ENCODE measurements at regions not wholly inside any gene's neighbourhood (a gene's known extent, or its start where the extent isn't known, plus 50 kb on each side); places are given as distances from the start of the nearest gene placed in this dataset.

GRCh38 chr6:170483413-170483812, 69.7 kb downstream of the PSMB1 start:
- no peak for DNase-seq

DNA sequence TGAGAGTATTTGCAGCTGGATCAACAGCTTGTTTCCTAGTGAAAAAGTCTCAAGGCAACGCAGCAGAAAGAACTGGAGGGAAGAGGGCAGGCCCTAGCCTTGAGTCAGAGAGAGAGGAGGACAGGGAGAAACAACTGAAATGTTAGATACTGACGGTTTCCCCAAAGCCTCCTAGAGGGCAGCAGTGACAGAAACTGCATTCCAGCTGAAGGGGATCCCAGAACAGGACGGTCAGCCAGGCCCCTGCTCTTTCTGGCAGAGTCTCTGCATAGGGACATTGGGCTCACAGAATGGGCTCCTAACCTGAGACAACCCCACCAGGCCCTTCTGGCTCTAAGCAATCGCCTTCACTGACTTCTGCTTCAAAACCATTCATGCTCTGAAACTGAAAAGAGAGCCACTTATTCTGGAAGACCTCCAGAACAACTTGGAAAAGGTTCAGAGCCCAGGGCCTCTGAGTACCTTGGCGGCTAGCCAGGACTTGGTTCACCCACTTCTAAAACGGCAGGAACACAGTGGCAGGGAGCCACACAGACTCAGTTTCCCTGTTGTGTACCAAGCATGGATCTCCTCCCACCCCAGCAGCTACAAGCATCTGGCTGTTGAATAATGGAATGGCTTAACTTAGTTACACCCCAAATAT, 72.9 kb downstream of the PSMB1 start:
- no peak for DNase-seq

- no peak for DNase-seq
Observed at GRCh38 chr6:170476360-170476759, 76.7 kb downstream of the PSMB1 start.

GRCh38 chr6:170475118-170475517, 78.0 kb downstream of the PSMB1 start:
- DNase-seq = no peak

DNA sequence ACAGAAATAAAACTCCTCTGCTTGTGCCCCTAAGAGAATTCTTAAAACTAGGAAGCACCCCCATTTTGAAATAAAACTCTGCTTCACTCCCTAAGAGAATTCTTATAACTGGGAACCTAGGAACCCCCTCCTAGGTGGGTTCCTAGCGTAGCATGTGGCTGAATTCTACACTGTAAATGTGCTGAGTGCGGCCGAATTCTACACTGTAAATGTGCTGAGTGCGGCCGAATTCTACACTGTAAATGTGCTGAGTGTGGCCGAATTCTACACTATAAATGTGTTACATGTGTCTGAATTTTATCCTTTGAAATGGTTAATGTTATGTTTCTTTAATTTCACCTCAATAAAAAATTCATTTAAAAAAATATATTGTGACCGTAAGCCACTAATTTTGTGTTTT, 79.3 kb downstream of the PSMB1 start:
- DNase-seq = no peak

GRCh38 chr6:170473301-170473717, 79.8 kb downstream of the PSMB1 start:
- DNase-seq = no peak

GRCh38 chr6:170471491-170471890, 81.6 kb downstream of the PSMB1 start:
- no peak for DNase-seq

- DNase-seq = no peak
Observed at GRCh38 chr6:170470734-170471133, 82.4 kb downstream of the PSMB1 start.

- peak; percentile 38 for DNase-seq
Observed at GRCh38 chr6:170464524-170464979, 88.6 kb downstream of the PSMB1 start.

- DNase-seq = peak; percentile 52
Observed at GRCh38 chr6:170464080-170464479, 89.0 kb downstream of the PSMB1 start.

DNA sequence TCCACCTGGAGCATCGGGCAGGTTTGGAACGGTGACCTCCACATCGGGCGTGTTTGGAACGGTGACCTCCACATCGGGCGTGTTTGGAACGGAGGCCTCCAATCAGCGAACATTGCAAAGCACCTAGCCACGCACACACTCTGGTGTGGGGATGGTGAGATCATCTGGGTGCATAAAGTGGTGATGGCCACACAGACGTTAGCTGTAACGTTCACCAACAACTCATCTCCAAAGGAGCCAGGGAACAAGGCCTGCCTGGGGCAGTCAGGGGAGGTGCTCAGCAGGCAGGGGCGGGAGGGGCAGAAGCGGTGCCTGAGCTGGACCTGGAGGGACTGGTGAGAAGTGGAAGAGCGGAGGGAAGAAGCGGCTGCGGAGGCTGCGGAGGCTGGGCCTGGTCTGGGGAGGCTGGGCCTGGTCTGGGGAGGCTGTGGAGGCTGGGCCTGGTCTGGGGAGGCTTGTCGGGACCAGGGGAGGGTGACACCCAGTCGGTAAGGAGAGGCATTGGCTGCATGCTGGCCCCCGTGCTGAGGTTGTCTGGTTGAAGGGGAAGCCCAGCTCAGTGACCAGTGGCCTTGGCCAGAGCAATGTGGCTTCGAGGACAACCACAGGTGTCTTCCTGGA, 89.9 kb downstream of the PSMB1 start:
- peak; percentile 69 for DNase-seq

DNA sequence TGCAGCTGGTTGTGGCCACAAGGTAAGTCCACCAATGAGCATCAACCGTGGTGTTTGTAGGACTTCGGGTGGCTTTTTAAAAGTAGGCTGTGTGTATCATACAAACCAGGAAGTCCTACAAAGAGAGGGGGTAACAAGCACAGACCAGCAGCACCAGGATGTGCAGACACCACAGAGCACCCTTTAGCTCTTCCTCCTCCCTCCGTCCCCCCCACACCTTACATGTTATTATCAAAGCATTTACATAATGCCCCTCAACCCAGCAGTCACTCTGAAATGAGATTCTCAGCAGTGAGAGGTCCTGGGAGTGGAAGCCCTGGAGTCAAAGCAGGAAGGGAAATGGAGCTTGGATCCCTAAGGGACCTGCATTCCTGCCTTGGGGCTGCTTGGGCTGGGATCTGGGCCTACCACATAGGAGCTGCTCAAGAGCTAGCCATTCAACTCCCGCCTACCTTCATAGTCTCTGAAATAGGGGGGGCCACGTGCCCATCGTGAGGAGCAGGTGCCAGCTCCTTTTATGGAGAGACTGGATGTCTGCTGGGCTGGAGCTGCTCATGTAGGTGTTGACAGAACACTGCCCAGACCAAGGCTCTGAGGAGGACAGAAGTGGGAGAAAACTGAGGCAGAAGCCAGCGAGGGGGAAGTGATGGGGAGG, 90.6 kb downstream of the PSMB1 start:
- peak; percentile 57 for DNase-seq

GRCh38 chr6:170461556-170462365, 91.3 kb downstream of the PSMB1 start:
- DNase-seq = peak; percentile 53

DNA sequence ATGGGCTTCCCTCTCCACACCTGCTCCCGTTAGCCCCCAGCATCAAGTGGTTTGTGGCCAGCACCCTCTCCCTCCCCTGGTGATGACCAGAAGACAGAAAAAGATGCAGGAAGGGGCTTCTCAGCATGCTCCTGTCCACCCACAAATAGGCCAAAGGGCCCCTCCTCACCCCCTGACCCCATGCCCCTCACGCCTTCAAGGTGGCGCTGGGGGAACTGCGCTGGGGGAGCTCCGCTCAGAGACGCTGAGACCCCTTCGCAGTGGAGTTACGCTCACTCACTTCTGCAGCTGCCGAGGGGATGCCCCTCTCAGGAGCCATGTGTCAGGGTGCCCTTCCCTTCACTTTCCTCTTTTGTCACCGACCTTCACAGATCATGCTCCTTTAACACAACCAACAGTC, 92.0 kb downstream of the PSMB1 start:
- no peak for DNase-seq

DNA sequence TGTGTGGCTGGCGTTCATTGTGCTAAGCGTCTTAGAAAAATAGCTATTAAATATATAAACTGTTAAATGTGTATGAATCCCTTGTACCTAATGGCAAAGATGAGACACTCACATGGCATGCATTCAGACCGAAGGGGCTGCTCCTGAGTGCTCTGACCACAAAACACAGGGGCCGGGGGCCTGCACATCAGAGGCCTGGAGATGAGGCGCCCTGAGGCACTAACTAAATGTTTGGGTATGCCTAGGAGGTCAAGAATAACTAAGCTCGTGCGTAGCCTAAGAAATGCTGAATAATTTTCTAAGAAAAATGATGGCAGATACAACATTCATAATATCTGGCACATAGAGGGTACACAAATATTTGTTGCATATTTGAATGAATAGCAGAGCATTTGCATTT, 92.5 kb downstream of the PSMB1 start:
- peak; percentile 85 for DNase-seq

- DNase-seq = peak; percentile 63
Observed at GRCh38 chr6:170459451-170459850, 93.7 kb downstream of the PSMB1 start.

DNA sequence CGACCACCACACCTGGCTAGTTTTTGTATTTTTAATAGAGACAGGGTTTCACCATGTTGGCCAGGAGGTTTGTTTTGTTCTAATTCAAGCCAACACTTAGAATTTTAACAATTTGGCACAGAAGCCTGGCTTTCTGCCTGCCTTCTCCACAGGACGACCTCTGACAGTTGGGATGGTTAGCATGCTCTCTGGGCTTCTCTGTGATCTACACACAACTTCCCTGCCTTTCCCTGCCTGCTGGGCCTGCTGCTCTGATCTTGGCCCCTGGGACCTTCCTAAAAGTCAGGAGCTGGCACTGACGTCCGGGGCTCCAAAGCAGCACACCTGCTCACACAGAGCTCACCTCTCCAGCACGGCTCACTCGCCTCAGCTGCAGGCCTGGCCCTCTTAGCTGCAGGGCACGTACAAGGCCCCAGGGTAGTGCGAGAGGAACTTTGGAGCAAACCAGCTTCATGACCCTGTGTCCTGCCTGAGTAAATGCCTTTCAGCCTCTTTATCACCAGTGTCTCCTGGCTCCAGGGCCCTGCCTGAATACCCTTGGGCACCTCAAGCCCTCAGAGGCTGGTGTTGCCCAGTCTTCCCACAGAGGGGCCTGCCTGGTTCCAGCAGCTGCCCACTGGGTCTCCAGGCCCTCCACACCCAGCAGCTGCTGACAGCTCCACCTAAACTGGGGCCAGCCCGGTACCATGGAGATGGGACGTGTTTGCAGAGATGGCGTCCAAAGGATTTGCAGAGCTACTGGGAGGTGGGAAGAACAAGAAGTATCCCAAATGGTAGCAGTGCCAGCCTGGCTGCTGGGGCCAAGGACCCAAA, 96.0 kb downstream of the PSMB1 start:
- DNase-seq = peak; percentile 50

All from islet precursor cell (in vitro differentiated cells).